HG03097 (cell line): ENCODE measurements at regions not wholly inside any gene's neighbourhood (a gene's known extent, or its start where the extent isn't known, plus 50 kb on each side); places are given as distances from the start of the nearest gene placed in this dataset.
"Not testable (repeated sequence)": the region's sequence is repeated elsewhere in the genome, so short reads cannot be mapped to it uniquely, and the experiment has no call there.

Experiments used
- ATAC-seq: cut with Tn5 transposase; IDR thresholded peaks from one replicate; pipeline ENCODE4 v1.9.1; 2021; ENCODE audit not compliant: unreplicated experiment, low FRiP score

DNA sequence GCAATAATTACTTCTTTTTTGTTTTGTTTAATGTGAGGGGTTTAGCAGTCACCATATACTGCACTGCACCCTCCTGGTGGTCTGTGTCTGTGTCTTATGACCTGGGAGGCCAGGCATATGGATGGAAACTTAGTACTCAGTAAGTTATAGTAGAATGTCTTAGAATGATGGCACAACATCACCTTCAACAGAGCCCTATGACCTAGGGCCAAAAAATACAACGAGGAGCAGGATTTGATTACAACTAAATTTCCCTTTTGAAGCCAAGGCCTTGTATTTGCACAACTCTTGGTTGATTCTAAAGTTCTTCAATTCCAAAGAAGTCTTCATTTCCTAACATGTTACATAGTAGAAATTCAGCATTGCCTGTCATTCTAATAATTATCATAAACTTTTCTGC, 422.1 kb upstream of the PIK3R1 start:
- no peak for ATAC-seq

DNA sequence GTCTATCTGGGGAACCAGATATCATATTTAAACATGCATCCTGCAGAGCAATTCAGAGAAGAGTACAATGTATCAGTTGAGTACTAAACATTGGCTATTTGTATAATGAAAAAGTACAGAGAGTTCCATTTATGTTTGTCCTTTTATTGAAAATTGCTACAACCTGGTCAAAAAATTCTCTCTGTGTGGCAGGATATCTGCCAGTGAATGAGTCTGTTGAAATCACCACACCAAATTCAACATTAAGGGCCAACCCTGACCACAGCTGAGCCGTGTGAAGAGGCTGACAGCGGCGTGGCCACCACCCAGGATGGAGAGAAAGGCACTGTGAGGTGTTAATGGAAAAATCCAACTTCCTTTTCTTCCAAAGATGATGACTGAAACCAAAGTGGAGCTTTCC, 422.7 kb upstream of the PIK3R1 start:
- ATAC-seq = no peak

DNA sequence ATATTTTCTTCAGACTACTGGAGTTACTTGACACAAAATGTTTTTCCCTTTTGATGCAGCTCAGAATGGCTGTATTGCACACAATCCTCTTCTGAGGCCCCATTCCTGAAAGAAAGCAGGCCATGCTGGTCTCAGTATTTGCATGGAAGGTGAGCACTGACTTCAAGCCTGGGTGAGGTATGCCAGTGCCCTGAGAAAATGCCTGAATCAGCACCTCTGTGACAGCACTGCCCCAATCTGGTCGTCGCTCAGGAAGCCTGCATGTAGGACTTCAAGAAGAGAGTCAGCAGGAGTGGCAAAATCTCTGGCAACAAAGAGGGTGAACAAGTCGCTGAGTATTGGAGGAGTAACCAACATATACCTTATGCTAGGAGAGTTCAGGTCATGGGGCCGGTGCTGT, 425.2 kb upstream of the PIK3R1 start:
- ATAC-seq = no peak

DNA sequence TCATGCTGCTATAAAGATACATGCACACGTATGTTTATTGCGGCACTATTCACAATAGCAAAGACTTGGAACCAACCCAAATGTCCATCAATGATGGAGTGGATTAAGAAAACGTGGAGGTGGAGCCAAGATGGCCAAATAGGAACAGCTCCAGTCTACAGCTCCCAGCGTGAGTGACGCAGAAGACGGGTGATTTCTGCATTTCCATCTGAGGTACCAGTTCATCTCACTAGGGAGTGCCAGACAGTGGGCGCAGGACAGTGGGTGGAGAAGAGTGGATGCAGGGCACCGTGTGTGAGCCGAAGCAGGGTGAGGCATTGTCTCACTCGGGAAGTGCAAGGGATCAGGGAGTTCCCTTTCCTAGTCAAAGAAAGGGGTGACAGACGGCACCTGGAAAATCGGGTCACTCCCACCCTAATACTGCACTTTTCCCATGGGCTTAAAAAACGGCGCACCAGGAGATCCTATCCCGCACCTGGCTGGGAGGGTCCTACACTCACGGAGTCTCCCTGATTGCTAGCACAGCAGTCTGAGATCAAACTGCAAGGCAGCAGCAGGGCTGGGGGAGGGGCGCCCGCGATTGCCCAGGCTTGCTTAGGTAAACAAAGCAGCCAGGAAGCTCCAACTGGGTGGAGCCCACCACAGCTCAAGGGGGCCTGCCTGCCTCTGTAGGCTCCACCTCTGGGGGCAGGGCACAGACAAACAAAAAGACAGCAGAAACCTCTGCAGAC, 435.5 kb upstream of the PIK3R1 start:
- not testable (repeated sequence) for ATAC-seq

DNA sequence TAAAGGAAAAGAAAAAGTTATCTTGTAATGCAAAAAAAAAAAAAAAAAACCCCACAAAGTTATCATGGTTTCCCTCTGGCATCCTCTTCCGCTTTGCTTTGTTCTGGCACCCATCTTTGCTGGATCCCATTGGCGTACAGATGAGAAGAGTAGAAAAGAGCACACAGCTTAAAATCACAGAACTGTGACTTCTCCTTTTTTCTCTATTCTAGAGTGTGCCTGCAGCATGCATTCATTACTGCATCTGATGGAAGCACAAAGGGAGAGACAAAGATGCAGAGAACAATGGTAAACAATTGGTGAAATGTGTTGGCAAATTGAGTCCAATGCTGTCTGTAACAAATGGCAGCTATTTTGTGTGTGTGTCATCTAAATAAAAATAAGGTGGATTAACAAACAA, 440.8 kb upstream of the PIK3R1 start:
- no peak for ATAC-seq

DNA sequence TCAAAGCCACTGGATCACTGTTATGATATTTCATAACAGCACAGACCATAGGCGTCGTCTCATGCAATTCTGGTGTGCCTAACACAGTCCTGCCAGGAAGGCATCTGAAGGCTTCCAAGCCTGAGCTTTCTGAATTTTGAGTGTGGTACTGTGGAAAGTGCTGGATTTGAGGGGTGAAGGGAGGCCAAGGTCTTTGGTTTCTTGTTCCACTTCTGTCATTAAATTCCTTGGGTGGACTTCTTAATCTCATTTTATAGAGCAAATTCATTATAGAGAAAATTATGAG, 441.3 kb upstream of the PIK3R1 start:
- ATAC-seq = no peak

DNA sequence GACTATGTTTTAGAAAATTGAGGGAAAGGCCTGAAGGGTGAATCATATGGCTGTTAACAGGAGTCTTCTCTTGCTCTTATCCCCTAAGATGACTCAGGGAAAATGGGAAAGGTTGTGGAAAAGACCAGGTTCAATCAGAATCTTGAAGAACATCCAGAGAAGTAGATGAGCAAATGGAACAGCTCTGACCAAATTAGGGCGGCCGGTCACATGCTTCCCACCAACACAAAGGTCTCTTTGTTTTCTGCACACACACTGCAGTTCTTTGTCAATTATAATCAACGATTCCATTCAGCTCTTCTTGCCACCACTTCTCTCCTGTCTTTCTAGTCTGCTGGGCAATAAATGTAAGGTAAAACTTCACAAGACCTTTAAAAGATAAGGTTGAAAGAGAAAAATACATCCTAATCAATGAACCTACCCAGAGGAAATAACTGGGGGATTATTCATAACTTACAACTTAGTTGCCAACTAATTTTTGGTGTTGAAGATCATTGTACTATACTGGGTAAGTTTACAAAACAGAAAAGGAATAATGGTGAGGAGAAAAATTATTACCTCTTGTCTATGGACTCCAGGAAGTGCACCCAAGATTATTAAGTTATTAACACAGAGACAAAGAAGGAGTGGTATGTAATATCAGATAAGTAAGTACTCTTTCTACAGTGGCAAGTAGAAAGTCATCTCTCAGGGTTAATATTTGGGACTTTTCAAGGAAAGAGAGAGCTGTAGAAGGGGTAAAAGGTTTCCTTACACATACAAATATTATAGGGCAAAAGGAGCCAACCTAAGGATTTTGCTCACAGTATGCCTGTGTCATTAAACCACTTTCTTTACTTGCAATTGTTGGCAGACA, 441.9 kb upstream of the PIK3R1 start:
- no peak for ATAC-seq

DNA sequence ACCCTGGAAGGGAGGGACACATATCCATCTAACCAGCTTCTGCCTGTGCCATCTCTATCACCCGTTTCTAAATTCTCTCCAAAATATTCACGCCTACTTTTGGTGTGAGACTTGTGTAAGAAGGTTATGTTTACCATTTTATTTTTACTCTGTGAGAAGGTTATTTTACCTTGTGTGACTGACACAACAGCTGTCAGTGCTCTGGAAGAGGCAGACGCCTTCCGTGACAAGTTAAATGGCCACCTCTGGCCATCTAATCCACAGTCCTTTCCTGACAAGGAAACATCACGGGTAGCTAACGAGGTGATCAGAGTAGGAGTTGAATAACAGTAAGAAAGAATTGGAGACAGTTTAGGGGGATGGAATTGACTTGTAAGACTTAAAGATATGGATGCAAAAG, 443.8 kb upstream of the PIK3R1 start:
- no peak for ATAC-seq

DNA sequence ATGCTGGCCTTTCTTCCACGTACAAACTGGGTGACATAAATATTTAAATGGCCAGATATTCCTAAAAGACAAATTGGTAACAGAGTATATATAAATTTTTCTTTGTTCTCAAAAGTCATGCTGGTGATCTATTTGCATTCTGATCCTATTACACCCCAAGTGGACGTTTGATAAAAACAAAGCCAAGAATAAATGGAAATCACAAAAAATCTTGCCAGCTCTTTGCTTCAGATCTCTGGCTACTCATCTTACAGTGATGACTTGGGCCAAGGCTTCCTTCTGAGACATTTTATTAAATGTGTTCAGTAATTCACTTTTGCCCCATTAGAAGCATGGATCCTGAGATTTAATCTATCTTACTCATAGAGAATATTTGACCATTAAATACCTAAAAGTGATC, 444.3 kb upstream of the PIK3R1 start:
- ATAC-seq = no peak

DNA sequence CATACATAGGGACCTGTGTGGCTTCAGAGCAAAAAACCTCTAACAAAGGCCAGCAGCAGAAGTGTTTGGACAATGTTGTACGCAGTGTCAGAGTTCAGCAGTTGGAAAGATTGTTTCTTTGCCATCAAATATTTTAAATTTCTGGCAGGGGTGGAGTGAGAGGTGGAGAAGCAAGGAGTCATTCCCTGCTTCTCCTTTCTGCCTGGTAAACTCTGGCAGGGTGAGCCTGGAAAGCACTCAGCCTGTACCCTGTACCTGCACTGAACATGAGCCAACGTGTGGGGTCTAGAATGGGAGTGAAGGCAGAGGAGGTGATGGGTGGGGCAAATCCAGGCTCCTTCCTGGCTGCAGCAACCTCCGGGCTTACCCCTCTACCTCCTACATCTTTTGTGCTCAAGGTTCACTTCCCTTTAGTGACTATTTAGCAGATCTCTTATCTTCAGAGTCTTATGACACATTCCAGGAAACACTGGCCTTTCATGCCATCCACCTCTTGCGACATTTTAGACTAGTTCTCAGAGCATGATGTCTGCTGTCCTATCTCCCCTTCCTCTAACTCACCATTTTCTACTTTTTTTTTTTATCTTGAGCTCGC, 445.0 kb upstream of the PIK3R1 start:
- ATAC-seq = no peak

DNA sequence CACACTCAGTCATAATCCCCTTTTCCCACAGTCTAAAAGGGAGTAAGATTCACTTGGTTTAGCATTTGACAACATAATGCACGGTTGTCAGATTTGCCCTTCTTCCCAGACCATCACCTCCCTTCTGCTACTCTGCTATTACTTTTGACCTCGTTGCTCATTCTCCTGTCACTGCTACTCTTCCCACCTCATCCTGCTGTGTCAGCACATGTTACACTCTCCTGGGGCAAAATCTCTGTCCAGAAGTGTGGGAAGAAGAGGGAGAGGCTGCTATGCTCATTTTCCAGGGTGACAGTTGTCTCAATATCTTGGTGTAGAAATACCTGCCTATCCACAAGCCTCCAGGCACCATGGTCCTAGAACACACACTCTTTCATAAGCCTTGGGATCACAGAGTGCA, 449.9 kb upstream of the PIK3R1 start:
- no peak for ATAC-seq

DNA sequence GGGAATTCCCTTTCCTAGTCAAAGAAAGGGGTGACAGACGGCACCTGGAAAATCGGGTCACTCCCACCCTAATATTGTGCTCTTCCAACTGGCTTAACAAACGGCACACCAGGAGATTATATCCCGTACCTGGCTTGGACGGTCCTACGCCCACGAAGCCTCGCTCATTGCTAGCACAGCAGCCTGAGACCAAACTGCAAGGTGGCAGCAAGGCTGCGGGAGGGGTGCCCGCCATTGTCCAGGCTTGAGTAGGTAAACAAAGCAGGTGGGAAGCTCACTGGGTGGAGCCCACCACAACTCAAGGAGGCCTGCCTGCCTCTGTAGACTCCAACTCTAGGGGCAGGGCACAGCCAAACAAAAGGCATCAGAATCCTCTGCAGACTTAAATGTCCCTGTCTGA, 457.8 kb upstream of the PIK3R1 start:
- ATAC-seq = not testable (repeated sequence)

DNA sequence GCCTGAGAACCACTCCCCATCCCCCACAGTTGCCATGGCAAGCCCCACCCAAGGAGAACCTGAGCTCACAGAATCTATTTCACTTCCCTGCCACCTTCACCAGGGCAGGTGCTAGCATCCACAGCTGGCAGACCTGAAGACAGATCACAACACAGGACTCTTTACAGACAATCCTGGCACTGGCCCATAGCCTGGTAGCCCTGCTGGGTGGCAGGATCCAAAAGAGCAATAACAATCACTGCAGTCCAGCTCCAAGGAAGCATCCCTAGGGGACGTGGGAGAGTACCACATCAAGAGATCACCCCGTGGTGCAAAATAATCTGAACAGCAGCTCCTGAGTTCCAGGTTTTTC, 463.2 kb upstream of the PIK3R1 start:
- no peak for ATAC-seq

DNA sequence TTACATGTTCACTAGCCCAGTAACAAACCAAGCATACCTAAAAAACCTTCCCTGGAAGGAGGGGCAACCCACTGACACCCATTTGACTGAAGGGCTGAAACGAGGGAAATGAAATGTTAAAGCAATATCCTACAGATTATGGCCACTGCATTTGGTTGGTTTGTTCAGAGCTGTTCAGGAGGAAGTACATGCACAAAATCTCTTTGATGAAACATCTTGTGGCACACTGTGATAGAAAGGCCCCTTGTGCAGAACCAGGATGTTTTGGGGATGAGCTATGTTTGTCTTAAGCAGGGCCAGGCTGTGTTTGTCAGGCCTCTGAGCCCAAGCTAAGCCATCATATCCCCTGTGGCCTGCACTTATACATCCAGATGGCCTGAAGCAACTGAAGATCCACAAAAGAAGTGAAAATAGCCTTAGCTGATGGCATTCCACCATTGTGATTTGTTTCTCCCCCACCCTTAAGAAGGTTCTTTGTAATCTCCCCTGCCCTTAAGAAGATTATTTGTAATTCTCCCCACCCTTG, 467.3 kb upstream of the PIK3R1 start:
- no peak for ATAC-seq

DNA sequence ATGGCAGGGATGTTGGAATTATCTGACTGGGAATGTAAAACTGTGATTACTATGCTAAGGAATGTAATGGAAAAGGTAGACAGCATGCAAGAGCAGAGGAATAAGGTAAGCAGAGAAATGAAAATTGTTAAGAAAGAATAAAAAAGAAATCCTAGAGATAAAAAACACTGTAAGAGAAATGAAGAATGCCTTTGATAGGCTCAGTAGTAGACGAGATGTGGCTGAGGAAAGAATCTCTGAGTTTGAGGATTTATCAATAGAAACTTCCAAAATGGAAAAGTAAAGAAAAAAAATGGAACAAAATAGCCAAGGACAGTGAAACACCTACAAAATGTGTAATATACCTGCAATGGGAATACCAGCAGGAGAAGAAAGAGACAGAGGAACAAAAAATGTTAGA, 468.5 kb upstream of the PIK3R1 start:
- ATAC-seq = no peak

DNA sequence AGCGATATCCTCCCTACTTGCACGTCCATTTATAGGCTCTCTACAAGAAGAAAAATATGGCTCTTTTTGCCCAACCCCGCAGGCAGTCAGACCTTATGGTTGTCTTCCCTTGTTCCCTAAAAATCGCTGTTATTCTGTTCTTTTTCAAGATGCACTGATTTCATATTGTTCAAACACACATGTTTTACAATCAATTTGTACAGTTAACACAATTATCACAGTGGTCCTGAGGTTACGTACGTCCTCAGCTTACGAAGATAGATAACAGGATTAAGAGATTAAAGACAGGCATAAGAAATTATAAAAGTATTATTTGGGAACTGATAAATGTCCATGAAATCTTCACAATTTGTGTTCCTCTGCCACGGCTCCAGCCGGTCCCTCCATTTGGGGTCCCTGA, 468.9 kb upstream of the PIK3R1 start:
- ATAC-seq = not testable (repeated sequence)

DNA sequence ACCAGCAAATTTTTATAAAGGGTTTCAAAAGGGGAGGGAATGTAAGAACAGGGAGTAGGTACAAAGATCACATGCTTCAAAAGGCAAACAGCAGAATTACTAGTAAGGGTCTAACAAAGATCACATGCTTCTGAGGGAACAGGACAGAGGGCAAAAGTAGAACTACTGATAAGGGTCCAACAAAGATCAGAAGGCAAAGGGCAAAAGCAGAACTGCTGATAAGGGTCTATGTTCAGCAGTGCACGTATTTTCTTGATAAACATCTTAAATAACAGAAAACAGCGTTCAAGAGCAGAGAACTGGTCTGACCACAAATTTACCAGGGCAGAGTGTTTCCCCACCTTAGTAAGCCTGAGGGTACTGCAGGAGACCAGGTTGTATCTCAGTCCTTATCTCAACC, 469.5 kb upstream of the PIK3R1 start:
- no peak for ATAC-seq

DNA sequence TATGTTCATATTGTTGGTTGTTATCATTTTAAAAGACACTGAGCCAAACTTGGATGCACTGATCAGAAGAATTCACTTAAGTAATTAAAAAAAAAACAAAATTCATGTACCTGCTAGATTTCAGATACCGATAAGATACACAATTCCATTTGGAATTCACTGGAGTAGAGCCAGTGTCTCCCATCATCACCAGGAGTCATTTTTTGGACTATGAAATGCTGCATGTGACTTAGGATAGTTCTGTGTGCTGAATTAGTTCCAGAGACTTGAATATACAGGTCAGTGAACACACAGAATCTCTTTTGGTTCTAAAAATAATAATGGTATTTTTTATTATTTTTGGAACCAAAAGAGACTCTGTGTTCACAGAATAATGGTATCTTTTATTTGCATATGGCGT, 482.6 kb upstream of the PIK3R1 start:
- ATAC-seq = no peak

DNA sequence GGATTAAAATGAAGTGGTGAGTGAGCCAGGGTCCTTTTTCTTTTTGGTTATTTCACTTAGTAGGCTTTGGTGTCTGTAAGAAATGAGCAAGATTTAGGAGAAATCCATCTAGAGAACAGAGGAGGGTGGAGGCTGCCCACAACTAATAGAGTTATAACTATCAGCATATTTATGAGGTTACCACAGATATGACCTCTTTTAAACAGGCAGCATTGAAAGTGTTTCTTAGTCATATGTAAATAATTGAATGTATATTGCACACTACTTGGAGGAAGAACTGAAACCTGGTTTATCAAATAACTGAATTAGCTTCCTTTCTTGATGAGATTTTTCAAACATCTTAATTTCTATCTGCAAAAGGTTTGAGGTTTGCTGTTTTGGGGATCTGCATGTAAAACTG, 483.1 kb upstream of the PIK3R1 start:
- ATAC-seq = no peak

DNA sequence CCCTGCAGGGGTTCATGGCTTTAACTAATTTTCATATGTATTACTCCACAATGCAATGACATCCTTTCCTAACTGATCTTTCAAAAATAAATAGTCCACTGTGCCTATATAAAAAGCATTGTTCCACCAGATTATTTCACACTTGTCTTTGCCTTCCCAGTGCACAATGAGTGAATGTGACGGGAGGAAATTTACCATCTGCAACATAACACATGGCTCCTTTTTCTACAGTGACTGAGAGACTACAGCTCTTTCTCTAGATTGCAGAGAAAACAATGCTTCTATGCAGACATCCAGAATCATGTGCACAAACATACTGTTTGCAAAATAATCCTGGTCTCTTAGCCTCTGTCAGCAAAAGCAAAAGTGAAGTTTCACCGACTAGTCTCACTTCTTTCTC, 483.7 kb upstream of the PIK3R1 start:
- no peak for ATAC-seq

DNA sequence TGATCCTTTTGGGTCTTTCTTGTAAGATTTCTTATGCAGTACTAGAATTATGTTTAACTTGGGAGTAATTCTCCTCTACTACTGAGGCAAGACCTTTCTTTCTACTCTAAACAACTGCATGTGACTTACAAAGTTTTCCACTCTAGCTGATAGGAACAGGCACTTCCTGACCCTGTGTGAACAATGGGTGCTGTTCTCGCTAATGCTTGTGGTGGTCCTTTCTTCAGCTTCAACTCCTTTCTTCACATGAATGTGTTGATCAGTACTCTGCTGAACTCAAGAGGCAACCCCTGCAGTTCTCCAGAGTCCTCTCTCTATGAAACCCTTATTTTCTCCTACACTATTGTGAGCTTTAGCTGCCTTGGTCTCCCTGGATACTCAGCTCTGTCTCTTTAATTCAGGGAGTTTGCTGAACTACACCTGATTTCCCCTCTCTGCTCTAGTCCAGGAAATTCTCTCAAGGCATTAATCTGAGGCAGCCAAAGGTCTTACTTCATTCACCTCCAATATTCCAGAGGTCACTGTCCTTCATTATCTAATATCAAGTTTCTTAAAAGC, 484.6 kb upstream of the PIK3R1 start:
- no peak for ATAC-seq
